GM19468 (cell line): ENCODE measurements at regions not wholly inside any gene's neighbourhood (a gene's known extent, or its start where the extent isn't known, plus 50 kb on each side); places are given as distances from the start of the nearest gene placed in this dataset.

Experiments
- ATAC-seq: cut with Tn5 transposase; IDR thresholded peaks from one replicate; pipeline ENCODE4 v1.9.1; 2021; ENCODE audit warnings: mild to moderate bottlenecking, moderate library complexity, moderate number of reproducible peaks; ENCODE audit not compliant: unreplicated experiment; ENCODE audit errors: extremely low read depth

DNA sequence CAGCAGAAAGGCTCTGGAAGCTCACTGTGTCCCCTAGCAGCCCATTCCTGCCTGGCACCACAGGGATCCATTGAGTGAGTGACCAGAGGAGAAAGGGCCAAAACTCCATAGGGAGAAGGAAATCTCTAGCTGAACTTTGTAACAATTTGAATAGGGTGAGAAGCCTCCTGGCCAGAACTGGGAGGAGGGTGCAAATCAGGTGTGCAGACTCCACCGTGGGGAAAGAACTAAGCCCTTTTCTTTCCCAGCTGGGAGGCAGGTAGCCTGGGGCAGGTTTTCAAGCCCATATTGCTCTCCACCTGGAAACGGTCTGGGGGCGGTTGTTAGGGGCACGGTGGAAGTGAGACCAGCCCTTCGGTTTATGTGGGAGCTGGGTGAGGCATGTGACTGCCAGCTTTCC, 227.2 kb downstream of the SNCA start:
- no peak for ATAC-seq

DNA sequence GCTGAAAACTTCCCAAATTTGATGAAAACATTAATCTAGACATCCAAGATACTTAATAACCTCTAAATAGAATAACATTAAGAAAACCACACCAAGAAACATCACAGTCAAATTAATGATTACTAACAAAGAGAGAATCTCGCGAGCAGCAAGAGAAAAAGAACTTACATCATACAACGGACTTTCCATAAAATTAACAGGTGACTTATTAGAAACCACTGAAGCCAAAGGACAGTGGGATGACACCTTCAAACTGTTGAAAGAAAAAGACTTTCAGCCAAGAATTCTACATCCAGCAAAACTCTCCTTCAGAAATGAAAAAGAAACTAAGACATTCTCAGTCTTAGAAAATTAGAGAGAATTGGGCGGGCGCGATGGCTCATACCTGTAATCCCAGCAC, 232.0 kb downstream of the SNCA start:
- ATAC-seq, result no peak

DNA sequence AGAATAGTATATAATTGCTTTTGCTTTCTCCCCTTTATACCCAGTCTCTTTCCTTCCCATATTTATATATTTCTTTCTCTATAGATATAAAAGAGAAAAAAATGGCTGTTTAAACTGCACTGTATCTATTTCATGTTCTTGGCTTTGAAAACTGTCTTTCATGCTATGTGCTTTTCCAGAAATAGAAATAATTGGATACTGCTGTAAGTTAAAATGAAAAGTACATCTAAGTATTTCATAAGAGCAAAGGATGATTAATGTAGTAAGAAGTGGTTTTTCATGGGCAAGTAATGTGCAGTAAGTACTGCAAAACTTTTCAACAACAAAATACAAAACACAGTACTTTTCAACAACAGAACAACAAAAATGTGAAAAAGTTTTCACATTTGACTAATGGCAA, 237.9 kb downstream of the SNCA start:
- no peak for ATAC-seq

DNA sequence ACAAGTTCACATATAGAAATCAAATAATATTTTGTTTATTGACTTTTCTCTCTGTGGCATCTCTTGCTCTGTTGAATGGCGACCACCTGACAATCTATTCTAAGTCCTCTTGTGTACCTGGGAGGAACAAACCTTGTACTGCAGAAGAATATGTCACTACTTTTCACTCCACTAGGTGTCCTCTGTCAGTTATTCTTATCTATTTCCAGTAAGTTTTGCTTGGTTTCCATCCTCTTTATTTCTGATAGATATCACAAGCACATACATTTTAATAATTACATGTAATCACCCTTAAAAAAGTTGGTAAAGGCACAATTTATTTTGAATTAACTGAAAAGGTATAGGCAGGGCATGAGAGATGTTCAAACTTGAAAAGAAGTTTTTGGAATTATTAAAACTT, 238.4 kb downstream of the SNCA start:
- ATAC-seq, result no peak

DNA sequence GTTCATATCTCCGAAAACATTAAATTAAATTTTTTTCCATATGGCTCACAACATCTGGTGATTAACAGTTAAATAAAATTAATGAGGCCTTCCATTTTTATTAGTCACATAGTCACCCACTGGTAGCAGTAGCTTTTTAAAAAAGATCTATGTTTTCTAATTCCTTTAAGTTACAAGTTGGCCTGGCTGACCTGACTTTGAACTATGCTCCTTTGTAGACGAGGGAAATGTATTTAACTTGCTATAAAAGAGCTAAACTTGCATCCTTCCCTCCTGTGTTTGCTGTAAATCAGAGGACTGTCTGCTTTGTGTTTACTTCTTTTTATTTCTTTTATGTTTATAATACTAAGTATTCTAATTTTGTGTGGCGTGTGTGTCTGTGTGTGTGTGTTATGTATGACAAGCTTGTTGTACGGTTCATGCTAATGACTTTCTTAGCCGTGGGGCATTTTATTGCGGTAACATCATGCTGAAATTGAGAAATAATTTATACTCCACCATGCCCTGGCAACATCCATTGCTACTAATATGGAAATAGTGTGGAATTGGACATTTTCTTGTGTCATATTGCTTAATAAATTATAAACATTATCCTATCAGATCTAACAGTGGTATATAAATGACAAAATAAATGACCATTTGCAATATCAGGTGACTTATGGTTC, 241.7 kb downstream of the SNCA start:
- no peak for ATAC-seq

DNA sequence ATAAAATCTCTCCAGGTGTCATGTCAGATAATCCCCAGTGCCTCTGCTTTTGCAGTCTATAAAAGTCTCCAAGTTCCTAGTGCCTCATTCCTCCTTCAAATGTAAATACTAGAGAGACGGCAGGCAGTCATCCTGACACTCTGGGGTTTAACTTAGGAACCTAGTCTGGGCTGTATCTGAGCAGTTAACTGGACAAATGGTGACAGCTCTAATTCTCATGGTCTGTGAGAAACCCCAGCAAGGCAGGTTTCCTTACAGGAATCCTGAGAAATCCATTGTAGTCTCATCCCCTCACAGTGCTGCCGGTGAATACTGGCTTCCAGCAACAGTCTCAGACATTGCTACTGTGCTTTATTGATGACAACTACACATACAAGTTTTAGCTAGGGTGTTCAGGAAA, 246.8 kb downstream of the SNCA start:
- ATAC-seq, result no peak

DNA sequence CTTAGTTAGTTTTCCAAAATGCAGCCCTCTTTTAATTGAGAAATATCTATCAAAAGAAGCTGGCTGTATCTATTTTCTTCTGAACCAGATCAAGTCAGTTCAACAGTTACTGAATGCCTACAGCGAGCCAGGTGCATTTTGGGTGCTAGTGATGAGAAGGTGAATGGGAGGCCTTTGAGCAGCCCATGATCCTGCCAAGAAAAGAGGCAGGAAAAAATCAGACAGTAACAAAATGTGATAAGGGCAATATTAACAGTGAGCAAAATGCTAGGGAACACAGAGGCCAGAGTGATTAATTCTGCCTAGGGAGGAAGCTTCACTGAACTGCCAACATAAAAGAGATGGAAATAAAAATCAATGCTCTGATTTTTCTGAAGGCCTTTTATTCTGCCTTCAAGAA, 248.5 kb downstream of the SNCA start:
- no peak for ATAC-seq

DNA sequence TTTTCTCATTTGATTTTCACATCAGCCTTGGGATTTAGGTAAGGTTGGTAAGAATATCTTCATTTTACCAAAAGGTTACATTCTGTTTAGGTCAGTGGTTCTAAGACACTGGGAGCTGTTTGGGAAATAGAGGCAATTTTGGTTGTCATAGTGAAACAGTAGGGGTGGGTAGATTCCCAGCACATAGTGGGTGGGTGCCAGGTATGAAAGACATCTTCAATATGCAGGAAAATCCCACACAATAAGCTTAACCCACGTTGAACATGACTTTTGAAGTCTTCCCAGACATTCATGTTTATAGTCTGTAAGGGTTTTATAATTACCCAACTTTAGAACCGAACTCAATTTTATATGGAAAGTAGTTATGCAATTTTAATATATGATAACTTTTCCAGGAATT, 249.6 kb downstream of the SNCA start:
- no peak for ATAC-seq

DNA sequence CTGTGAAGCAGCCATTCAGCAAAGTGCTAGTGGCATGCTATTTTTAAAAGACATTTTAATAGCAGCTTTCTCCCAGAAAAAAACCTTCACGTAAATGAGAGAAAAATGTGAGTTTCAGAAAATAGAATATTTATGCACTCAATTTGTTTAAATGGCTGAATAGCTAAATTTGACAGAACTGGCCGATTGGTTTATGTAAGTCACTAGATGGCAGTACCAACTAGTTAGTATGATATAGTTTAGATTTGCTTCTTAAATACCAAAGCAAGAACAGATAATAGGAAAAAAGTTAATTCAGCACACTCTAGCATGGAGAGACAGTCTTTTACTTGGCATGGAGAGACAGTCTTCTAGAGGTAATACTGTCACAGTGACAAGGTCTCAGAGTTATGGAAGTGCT, 250.1 kb downstream of the SNCA start:
- ATAC-seq, result no peak

DNA sequence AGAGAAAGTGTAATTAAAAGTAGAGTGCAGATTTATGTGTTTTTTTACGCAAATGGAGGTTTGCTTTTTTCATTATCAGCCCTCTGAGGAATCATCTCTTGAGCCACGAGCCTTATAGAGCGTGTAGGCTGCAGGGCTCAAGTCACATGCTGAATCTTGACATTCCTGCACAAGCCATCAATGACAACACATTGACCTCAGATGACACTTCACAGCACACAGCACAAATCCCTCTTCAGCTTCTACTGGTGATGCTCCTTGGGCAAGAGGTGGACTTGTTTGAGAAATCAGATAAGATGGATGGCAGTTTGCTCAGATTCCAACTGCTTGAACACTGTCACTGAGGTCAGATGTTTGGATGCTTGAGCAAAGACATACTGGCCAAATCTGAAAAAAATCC, 250.6 kb downstream of the SNCA start:
- ATAC-seq, result no peak

DNA sequence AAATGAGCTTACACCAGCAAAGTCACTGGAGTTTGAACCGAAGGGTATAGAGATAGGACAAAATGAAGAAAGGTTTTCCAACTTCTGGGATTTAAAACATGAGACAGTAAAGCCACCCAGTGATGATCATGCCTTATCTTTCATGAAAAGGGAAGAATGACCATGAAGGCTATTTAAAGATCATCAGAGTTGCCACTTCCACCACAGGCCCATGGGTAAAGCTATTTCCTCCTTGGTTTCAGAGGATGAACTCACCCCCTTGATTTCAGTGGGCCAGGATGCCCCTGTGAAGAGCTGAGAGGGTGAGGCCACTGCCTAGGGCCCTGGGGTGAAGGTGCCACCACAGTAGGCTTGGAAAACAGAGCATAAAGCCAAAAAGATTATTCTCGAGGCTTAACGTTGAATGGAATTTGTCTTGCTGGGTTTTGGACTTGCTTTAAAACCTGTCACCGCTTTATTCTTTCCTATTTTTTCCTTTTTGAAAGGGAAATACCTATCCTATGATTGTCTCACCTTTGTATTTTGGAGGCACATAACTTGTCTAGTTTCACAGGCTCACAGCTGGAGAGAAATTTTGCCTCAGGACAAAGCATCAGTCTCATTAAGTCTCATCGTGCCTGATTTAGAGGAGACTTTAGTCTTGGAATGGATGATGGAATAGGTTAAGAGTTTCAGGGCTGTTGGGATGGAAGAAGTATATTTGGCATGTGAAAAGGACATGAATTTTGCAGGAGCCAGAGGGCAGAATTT, 254.0 kb downstream of the SNCA start:
- ATAC-seq, result no peak

DNA sequence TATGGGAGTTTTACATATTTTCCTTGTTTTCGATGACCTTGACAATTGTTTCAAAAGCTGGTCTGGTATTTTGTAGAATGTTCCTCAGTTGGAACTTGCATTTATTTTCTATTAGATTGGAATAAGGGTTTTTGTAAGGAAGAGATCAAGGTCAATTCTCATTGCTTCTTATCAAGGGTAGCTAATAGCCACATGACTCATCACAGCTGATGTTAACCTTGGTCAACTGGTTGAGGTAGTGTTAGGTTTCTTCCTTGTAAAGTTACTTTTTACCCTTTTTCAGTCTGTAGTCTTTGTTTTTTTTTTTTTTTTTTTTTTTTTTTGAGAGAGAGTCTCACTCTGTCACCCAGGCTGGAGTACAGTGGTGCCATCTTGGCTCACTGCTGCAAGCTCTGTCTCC, 257.2 kb downstream of the SNCA start:
- no peak for ATAC-seq

DNA sequence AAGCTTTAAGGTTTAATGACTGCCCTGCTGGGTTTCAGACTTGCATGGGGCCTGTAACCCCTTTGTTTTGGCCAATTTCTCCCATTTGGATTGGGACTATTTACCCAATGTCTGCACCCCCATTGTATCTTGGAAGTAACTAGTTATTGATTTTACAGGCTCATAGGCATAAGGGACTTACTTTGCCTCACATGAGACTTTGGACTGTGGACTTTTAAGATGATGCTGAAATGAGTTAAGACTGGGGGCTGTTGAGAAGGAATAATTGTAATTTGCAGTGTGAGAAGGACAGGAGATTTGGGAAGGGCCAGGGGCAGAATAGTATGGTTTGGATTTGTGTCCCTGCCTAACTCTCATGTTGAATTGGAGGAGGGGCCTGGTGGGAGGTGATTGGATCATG, 260.7 kb downstream of the SNCA start:
- no peak for ATAC-seq

DNA sequence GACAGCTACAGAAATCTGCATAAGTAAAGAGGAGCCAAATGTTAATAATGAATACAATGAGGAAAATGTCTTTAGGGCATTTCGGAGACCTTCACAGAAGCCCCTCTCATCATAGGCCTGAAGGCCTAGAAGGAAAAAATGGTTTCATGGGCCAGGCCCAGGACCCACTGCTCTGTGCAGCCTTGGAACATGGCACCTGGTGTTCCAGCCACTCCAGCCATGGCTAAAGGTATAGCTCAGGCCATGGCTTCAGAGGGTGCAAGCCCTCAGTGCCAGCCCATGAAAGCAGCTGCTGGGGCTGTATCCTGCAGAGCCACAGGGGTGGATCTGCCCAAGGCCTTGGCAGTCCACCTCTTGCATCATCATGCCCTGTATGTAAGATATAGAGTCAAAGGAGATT, 261.1 kb downstream of the SNCA start:
- no peak for ATAC-seq

DNA sequence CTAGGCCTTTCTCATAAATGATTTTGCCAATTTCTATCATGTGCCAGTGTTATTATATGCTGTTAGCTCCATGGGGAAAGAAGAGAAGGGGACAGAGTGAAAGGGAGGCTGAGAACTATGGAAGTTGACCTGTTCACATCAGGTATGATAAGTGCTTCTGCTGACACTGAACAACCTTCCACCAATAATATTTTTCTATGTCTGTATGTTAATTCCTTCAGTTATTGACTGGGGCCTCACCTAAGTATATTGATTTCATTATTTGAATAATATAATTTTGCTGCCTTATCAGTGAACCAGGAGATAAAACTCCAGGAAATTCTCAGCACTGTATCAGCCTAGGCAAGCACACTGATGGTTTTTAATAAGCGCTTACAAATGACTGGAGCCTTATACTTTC, 262.8 kb downstream of the SNCA start:
- ATAC-seq, result no peak

DNA sequence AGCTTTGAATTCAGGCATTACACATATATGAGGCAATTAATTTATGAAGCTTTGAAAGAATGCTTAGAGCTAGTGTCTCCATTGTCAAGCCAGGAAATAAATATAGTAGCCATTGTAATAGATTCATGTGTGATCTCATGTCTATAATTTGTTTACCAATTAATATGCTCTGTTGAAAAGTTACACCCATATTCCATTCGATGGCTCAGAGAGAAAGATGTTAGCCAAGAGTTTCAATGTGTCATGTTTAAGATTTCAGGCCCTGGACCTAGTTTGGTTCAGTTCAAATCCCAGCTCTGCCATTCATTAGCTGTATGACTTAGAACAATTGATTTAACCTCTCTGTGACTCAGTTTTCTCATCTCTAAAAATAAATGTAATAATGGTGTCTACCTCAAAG, 263.3 kb downstream of the SNCA start:
- ATAC-seq, result no peak

DNA sequence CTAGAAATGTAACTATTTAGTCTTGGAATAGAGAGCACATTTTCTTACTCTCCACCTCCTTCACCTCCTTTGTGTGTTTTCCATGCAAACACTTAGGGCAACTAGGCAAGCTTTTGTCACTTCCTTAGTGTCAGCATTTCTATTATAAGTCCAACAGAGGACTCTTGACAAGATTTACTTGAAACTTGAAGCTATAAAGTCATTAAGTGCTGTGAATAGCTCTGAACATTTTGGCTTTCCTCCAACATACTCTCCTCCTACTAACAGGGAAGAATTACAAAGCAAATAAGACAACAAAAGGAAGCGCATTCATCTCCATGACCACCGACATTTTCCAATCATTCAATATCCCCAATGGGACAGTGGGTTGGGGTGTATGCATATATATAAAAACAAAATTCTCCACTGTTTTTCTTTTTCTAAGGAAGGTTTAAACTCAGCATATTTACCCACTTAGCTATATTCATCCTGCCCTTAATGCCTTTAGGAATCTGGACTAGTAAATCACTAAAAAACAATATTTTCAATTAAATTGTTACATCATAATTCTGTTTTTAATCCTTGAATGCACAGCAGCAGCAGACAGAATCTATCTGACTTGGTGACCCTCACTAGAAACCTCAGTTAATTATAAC, 264.6 kb downstream of the SNCA start:
- ATAC-seq, result no peak

DNA sequence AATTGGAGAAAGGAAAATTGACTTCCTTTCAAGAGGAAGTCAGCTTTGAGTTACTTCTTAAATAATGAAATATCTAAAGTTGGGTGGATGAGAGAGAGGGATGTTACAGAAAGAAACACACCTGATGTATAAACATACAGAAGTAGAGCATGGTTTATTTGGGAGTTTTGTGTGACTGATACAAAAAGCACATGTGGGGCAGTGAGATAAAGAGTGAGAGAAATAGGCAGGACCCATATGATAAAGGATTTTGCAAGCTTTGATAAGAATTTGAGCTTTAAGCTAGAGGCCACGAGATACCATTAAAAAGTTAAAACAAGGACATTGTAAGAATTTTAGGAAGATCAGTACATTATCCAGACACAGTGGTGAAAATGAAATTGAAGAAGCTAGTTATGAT, 263.3 kb upstream of the GPRIN3 start:
- ATAC-seq, result no peak

DNA sequence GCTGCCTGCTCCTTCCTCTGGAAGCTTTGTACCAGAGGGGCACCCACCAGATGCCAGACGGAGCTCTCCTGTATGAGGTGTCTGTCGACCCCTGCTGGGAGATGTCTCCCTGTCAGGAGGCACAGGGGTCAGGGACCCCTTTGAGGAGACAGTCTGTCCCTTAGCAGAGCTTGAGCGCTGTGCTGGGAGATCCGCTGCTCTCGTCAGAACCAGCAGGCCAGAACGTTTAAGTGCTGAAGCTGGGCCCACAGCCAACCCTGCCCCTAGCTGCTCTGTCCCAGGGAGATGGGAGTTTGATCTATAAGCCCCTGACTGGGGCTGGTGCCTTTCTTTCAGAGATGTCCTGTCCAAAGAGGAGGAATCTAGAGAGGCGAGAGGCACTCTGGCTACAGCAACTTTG, 260.3 kb upstream of the GPRIN3 start:
- no peak for ATAC-seq

DNA sequence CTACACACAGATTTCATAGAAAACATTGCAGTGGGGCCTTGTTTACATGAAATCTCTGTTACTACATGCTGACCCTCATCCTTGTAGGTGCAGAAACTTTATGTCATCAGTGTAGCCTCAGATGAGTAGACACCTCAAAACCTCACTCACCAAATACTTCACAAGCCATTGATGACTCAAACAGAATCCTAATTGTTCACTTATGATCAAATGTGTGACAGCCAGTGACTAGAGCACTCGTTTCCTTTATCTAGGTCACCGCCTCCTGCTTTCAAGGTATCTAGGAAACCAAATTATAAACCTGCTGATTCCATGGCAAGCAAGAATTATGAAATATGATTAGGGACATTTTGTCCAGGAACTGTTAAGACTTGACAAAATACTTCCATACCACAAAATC, 255.8 kb upstream of the GPRIN3 start:
- ATAC-seq, result no peak

DNA sequence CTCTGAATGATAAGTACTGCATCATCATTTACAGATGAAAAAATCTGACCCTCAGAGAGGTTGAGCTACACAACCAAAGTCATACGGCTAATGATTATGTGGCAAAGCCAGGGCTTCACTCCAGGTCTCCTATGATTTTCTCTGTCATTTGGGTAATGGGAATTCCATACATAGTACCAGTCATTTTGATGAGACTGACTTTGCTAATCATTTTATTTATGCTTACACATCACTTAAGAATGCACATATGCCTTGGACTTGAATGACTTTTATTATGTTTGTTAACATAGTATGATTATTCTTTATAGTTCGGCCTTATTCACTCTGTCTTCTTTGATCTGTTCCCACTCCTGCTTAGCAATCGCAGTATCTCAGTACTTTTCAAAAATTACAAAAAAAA, 255.1 kb upstream of the GPRIN3 start:
- no peak for ATAC-seq

DNA sequence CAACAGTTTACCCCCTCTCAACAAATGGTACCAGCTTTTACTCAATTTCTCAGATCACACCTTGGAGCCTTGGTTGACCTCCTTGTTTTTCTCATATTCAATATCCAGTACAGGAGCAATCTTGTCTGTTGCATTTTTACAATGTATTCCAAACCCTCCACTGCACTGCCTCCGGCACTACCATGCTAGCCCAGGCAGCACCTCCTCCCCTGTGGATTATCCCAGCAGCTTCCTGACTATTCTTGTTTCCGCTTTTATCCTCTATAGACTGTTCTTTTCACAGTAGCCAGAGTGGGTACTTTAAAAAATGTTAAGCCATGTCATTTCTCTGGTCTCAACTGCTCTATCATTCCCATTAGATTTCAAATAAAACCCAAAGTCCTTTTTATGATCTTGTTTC, 253.4 kb upstream of the GPRIN3 start:
- no peak for ATAC-seq
